Peyer's patch (tissue), 4 donors: ENCODE measurements at regions not wholly inside any gene's neighbourhood (a gene's known extent, or its start where the extent isn't known, plus 50 kb on each side); places are given as distances from the start of the nearest gene placed in this dataset.

ENCODE experiments used
- DNase-seq, 3 donors: peaks; one replicate each; pipeline ENCODE4 v3.0.0-alpha.2; 2017 to 2019
- H3K27ac ChIP-seq, 4 donors: fragments of 200-600 bp; sonication (generic); one replicate each; pipeline ENCODE4 v1.5.1; 2016 to 2019
- H3K27me3 ChIP-seq, 2 donors: fragments of 200-600 bp; sonication (generic); one replicate each; pipeline ENCODE4 v1.5.1; 2019
- H3K36me3 ChIP-seq, 3 donors: fragments of 200-600 bp; sonication (generic); one replicate each; pipeline ENCODE4 v1.5.1; 2016 to 2019
- H3K4me1 ChIP-seq, 4 donors: fragments of 200-600 bp; sonication (generic); one replicate each; pipeline ENCODE4 v1.5.1; 2016 to 2019
- H3K4me3 ChIP-seq, 4 donors: fragments of 200-600 bp; sonication (generic); 1 replicate in 3 of 4; 2 replicates in 1 of 4; pipeline ENCODE4 v1.5.1; 2016 to 2019; ENCODE audit warnings: mild to moderate bottlenecking in 1 of 4
- H3K9me3 ChIP-seq, 4 donors: fragments of 200-600 bp; sonication (generic); one replicate each; pipeline ENCODE4 v1.5.1; 2016 to 2019; ENCODE audit warnings: mild to moderate bottlenecking in 1 of 4
- CTCF ChIP-seq, 6 experiments: fragments of 450-650 bp in 4 of 6; fragments of 200-600 bp in 2 of 6; sonication (generic) in 1 of 6; IDR thresholded peaks; one replicate each; pipeline ENCODE4 v1.5.1; 2017 to 2019; ENCODE audit warnings: antibody characterized with exemption in 6 of 6, mild to moderate bottlenecking in 3 of 6, moderate library complexity in 1 of 6
- POLR2A ChIP-seq, 2 donors: fragments of 450-650 bp; IDR thresholded peaks; one replicate each; pipeline ENCODE4 v1.5.1; 2017; ENCODE audit warnings: antibody characterized with exemption in 2 of 2, mild to moderate bottlenecking in 2 of 2, moderate library complexity in 2 of 2

DNA sequence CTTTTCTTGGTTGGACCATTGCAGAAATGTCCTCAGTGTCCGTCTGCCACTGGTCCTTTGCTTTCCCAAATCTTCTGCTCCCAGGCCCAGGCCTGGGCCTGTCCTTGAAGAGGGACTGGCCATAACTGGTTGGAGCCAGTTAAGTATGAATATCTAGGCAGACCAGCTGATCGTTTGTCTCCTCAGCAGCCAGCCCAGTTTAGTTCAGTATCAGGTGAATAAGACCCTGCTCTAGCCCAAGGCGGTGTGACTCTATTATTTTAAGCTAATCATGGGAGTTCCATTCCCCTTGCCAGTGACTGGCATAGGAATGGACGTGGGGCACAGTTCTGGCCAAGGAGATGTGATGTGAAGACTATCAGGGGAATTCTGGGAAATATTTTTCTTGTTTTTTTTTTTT, 73.9 kb upstream of the RASGRF1 start:
- Histone ChIP-seq H3K9me3 (no peaks in the 10 kb centered on the region), H3K27me3 (no peaks in the 10 kb centered on the region), H3K4me3 (no peak overlapping the region), H3K4me1 (no peaks in the 10 kb centered on the region), H3K36me3 (no peaks in the 10 kb centered on the region), H3K27ac (no peak overlapping the region)
- TF ChIP-seq CTCF (IDR thresholded peaks at IDR 0.05) (no peak), POLR2A (IDR thresholded peaks at IDR 0.05) (no peak)
- no peak for DNase-seq

DNA sequence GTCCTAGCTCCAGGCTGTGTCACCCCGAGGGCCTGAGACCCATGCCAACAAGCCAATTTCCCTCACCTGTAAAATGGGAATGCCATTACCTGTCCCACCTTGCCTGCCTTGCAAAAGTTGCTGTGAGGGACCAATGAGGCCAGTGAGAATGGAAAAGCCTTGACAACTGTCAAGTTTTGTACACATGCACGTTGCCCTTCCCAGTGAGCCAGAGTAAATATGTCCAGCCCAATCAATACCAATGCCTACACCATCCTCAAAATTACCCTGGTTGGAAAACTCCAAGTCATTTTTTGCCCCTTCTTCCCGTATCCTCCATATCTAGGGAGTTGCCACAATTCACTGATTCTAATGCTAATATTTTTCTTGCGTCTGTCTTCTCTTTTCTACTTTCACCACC, 73.5 kb upstream of the RASGRF1 start:
- Histone ChIP-seq H3K36me3 (no peaks in the 10 kb centered on the region), H3K4me1 (no peaks in the 10 kb centered on the region), H3K9me3 (no peaks in the 10 kb centered on the region), H3K27me3 (no peaks in the 10 kb centered on the region), H3K4me3 (no peak overlapping the region), H3K27ac (no peak overlapping the region)
- TF ChIP-seq POLR2A (IDR thresholded peaks at IDR 0.05) = no peak
- TF ChIP-seq CTCF (IDR thresholded peaks at IDR 0.05) = no peak
- DNase-seq = no peak

DNA sequence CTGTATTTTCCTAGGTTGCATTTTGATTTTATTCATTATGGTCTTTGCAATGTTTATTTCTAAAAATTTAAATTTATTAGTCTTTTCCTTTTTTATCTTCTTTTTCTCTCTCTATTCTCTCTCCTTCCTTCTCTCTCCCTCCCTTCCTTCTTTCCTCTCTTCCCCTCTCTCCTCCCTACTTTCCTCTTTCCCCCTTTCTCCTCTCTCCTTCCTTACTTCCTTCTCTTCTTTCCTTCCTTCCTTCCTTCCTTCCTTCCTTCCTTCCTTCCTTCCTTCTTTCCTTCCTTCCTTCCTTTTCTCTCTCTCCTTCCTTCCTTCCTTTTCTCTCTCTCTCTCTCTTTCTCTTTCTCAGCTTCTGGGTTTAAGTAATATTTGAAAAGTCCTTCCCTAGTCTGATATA, 72.8 kb upstream of the RASGRF1 start:
- DNase-seq = no peak
- Histone ChIP-seq H3K27ac (no peak overlapping the region), H3K36me3 (no peaks in the 10 kb centered on the region), H3K27me3 (no peaks in the 10 kb centered on the region), H3K9me3 (no peaks in the 10 kb centered on the region), H3K4me3 (no peak overlapping the region), H3K4me1 (no peaks in the 10 kb centered on the region)
- TF ChIP-seq POLR2A (IDR thresholded peaks at IDR 0.05) = no peak
- TF ChIP-seq CTCF (IDR thresholded peaks at IDR 0.05) = no peak

DNA sequence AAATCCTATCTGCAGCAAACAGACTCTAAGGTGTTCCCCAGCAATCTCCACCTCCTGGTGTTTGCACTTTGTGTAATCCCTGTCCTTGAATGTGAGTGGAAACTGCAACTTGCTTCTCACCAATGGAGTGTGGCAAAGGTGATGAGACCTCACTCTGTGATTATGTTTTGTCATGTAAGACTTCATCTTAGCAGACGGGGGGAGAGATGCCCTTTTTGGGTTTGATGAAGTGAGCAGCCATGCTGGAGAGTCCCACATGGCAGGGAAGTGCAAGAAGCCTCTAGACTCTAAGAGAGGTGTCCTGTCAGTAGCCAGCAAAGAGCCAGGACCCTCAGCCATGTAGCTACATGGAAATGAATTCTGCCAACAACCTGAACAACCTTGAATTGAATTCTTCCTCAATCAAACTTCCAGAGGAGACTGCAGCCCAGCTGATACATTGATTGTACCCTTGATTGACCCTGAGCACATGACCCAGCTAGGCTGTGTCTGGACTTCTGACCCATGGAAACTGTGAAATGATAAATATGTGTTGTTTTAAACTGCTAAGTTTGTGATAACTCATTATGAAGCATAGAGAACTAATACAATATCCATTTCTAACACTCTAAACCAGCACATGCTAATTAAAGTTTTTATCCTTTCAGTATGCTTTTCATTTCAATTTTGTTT, 71.4 kb upstream of the RASGRF1 start:
- Histone ChIP-seq H3K9me3 (no peaks in the 10 kb centered on the region), H3K4me1 (no peaks in the 10 kb centered on the region), H3K27ac (no peak overlapping the region), H3K4me3 (no peak overlapping the region), H3K27me3 (no peaks in the 10 kb centered on the region), H3K36me3 (no peaks in the 10 kb centered on the region)
- no peak for DNase-seq
- no peak for TF ChIP-seq CTCF (IDR thresholded peaks at IDR 0.05)

GRCh38 chr15:79160211-79160610, 69.6 kb upstream of the RASGRF1 start:
- DNase-seq = no peak
- Histone ChIP-seq H3K36me3 (no peaks in the 10 kb centered on the region), H3K9me3 (no peaks in the 10 kb centered on the region), H3K4me1 (no peaks in the 10 kb centered on the region), H3K27me3 (no peaks in the 10 kb centered on the region), H3K4me3 (no peak overlapping the region), H3K27ac (no peak overlapping the region)
- TF ChIP-seq POLR2A (IDR thresholded peaks at IDR 0.05) (no peak), CTCF (IDR thresholded peaks at IDR 0.05) (no peak)
